ENCODE measurements at regions not wholly inside any gene's neighbourhood (a gene's known extent, or its start where the extent isn't known, plus 50 kb on each side); places are given as distances from the start of the nearest gene placed in this dataset.

DNA sequence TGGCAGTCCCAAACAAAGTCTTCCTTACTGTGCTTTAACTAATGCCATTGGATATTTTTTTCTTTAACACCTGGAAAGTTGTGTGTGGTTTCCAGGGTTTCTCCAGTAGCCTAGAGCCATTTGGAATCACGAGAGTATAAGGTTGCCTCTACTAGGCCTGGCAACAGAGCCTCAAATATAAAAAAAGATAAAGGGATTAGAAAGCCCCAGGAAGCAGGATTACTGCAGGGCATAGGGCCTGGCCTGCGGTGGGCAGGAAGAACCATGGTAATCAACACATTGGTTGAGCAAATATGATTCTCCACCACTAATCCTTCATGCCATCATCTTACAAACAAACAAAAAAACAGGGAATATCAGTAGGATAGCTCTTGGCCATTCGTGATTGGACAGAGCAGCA lies 177.8 kb upstream of the GGTLC1 start:
- no peak for DNase-seq

GRCh38 chr20:24166123-24166381 lies 177.5 kb upstream of the GGTLC1 start:
- no peak for DNase-seq

DNA sequence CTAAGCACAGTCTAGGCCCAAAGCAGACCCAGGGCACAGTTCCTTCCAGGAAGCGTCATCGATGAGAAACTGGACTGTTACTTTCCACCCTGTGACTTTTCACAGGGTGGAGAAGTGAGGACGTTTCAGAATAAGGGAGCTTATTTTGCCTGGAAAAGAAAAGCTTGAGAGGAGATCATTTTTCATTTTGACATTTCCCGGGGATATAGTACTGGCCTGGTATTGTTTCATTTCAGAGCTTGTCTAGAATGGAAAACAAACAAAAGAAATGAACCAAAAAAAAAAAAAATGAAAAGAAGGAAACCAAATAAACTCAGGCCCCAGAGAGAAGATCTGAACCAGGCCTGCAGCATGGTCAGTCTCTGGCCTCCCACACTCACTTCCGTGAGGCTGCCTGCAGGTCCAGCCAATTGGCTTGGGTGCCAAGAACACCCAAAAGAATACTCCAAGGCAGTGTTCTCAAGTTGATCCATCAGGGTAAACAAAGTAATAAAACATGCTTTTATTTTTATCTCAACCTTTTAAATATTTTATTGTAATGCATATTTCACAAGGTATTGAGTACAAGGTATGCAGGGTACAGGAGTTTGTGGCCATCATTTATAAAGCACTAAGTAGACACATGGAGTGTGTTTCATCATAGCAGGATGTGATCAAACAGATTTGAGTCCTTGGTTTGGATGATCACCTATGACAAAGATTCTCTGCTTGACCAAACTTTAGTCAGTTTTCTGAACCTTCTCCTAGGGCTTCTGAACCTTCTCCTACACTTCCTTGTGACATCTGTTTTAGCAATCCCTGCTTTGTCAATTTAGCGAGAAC lies 176.9 kb upstream of the GGTLC1 start:
- no peak for DNase-seq

DNA sequence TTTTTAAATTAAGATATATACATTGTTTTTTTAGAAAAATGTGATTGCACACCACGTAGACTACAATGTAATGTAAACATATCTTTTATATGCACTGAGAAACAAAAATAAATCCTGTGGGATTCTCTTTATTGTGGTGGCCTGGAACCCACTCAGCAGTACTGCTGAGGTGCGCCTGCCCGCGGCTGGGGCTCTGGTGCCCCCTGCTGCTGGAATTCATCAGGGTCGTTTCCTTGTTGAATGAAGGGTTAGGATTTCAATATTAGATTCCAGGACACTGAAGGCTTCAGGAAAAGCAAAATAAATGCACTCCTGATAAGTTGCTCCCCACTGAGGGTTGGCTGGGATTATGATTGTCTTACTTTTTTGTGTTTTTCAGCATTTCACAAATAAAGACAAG lies 175.8 kb upstream of the GGTLC1 start:
- DNase-seq, result no peak

DNA sequence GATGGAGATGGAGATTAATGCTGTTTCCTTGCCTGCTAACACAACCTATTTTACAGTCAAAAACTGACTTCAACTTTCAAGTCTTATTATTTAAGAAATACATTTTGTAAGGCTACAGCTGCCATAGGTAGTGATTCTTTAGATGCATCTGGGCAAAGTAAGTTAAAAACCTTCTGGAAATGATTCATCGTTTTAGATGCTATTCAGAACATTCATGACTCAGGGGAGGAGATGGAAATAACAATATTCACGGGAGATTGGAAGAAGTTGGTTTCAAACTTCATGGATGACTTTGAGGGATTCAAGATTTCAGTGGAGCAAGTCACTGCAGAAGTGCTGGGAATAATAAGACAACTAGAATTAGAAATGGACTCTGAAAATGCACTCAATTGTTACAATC lies 174.9 kb upstream of the GGTLC1 start:
- DNase-seq, result no peak

DNA sequence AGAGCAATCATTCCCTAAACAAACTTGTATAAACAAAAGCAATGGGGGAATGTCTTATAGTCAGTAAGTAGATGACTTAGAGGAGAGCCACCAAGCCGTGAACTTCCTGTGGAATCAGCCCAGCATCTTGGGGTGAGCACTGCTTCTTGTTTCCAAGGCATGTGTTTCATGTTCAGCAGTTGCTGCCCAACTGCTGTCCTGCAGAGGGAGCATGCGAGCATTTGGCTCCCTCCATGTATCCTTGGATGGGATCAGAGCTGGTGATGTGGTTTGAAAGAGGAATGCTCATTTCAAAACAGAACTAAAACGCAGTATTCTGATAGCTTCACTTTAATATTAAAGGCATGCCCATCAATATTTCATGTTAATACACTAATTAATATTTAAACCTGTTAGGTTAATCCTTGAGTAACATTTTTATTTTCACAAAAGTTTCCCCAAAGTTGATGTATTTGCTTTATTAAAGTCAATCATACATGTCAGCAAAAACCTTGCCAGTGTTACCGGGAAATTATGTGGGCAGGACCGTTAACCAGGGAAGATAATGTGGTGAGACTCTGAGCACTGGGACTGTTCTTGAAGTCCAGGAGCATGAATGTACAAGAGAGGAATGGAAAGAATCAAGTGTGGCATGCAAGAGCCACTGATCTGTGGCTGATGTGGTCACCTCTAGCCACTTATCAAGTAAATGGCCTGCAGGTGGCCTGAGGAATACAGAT lies 172.1 kb upstream of the GGTLC1 start:
- peak; percentile 26 for DNase-seq

DNA sequence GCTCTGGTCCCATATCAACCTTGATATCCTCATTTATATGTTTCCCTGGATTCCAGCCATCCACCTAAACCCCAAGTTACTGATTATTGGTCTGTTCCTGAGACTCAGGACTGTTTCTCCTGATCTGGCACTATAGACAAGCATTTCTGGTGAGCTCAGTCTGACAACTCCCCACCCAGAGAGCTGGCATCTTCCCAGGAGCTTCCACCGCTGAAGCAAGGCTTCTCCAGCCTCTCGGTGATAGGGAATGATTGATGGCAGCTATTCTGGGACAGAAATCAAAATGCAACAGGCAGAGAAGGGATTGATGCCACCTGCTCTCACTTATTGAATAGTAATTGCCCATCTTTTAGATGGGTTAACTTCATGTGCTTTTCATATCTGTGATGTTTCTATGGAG lies 169.7 kb upstream of the GGTLC1 start:
- no peak for DNase-seq

- no peak for DNase-seq
Measured at GRCh38 chr20:24157213-24157612, 168.6 kb upstream of the GGTLC1 start.

- DNase-seq, result peak; percentile 66
Measured at GRCh38 chr20:24153101-24154040, 164.8 kb upstream of the GGTLC1 start.

- no peak for DNase-seq
Measured at GRCh38 chr20:24151621-24152294, 163.2 kb upstream of the GGTLC1 start.

DNA sequence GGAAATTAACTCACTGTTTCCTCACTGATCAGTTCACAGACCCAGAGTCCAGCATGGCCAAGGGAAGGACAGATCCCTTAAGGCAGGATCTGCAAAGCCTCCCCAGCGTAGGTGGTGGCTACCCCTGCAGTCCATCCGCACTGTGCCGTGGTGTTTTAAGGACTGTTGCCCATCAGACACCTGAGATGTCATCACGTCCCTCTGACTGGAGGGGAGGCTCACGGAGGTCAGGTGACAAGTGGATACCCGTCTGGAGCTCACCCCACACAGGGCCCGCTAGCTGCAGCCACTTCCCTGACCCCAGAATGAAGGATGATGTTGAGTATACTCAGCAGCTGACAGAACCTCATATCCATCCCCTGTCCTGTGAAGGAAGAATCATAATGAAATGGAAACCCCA lies 161.8 kb upstream of the GGTLC1 start:
- no peak for DNase-seq

- no peak for DNase-seq
Measured at GRCh38 chr20:24149881-24150307, 161.3 kb upstream of the GGTLC1 start.

GRCh38 chr20:24149175-24149574 lies 160.6 kb upstream of the GGTLC1 start:
- DNase-seq, result no peak

- DNase-seq, result no peak
Measured at GRCh38 chr20:24148372-24148771, 159.8 kb upstream of the GGTLC1 start.

DNA sequence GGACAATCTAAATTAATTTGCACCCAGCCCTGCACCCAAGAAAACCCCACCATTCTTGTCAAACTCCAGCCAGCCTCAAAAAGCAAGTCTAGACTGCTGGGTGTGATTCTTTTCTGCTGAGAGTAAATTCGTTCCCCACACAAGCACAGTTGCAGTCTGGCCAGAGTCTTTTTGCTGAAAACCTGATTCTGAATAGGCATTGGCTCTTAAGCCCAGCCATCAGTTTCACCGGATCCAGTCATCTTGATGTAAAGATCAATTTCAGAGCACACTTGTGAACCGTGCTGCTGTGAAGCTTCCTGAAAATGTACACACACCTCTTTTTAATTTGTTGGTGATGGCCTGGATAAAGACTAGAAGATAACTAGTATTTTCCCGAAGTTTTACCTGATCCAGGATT lies 159.4 kb upstream of the GGTLC1 start:
- no peak for DNase-seq

- no peak for DNase-seq
Measured at GRCh38 chr20:24147479-24147878, 158.9 kb upstream of the GGTLC1 start.

GRCh38 chr20:24146231-24146634 lies 157.7 kb upstream of the GGTLC1 start:
- no peak for DNase-seq

DNA sequence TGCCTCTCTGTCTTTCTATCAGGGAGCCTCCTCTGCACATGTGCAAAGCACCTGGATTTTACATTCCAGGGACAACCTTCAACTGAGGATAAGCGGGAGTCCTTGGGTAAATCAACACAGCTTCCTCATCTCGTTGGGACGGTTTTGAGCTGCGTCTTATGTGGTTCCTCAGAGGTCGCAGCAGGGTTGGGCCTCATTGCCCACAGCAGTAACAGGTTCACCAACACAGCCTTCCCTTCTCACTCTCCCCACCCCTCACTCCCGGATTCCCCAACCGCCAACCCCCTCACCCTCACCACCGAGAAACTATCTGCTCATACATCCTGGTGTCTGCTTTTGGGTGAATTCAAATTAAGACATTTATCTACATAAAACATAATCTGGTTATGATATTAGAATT lies 155.8 kb upstream of the GGTLC1 start:
- DNase-seq, result no peak

- DNase-seq, result no peak
Measured at GRCh38 chr20:24141111-24141510, 152.5 kb upstream of the GGTLC1 start.

GRCh38 chr20:24139846-24140245 lies 151.3 kb upstream of the GGTLC1 start:
- DNase-seq, result no peak

- no peak for DNase-seq
Measured at GRCh38 chr20:24138951-24139350, 150.4 kb upstream of the GGTLC1 start.

- no peak for DNase-seq
Measured at GRCh38 chr20:24138196-24138857, 149.7 kb upstream of the GGTLC1 start.
